Amniotic stem cell (primary cell): ENCODE measurements at regions not wholly inside any gene's neighbourhood (a gene's known extent, or its start where the extent isn't known, plus 50 kb on each side); places are given as distances from the start of the nearest gene placed in this dataset.

Experiments used
- DNase-seq: peaks from one replicate; lab custom pipeline; 2025; lab: John Stamatoyannopoulos, UW

GRCh38 chr4:125434136-125434535 lies 119.4 kb downstream of the FAT4 start:
- DNase-seq, result no peak

DNA sequence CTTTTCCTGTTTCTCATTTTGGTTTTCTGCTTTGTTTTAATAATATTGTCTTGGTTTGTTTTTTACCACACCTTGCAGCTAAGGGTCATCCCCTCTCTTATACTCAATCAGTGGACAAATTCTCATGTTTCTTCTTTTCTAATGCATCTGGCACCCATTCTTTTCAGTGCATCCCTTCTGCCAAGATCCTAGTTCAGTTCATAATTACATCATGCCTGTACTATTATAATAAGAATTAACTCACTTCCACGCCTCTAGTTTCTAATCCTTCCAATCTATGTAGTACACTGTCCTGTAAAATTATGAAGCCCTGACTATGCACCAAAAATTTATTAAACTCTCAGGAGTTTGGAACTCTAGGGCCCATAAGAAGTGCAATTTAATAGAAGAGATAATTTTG lies 126.1 kb downstream of the FAT4 start:
- DNase-seq, result no peak

DNA sequence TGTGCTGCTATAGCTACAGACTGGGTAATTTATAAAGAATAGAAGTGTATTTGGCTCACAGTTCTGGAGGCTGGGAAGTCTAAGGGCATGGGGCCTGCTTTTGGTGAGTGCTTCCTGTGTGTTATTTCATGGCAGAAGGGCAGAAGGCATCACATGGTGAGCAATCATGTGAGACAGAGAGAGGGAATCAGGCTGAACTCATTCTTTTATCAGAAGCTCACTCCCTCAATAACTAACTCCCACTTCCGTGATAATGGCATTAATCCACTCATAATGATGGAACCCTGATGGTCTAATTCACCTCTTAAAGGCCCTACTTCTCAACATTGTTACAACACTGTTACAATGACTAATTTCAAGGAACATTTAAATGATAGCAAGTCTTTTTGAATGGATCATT lies 129.4 kb downstream of the FAT4 start:
- no peak for DNase-seq

DNA sequence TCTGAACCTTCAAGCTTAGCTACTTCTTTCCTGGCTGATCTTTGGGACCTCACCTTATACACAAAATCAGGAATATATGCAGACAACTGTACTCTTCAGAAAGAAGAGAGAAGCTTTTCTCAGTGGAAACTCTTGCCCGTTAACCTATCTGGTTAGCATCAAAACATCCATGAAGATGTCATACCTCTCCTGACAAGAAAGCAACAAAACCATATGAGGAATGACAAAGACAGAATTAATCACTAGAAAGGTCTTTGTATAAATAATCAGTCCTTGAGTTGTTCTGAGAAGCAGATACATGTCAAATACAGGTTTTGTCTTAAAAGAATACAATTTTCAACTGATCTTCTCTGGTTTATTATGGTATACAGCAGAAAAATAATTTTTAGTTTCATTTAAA lies 130.8 kb downstream of the FAT4 start:
- DNase-seq, result no peak

- no peak for DNase-seq
Observed at GRCh38 chr4:125447551-125448290, 133.0 kb downstream of the FAT4 start.

DNA sequence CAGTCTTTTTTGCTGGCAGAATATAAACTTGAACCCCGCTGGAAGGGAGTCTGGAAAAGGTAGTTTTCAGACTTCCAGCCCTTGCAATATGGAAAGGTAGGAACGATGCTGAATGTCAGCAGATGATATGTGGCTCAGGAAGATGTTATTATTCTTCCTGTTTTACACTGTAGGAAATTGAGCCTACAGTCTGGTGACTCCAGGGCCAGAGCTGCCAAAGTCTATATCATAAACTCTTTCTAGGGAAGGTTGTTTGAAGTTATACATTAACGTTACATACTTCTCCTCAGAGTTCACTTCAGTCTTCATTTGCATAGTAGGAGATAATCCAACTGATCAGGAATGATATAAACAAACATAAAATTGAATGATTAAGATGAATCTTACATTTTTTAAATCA lies 141.3 kb downstream of the FAT4 start:
- no peak for DNase-seq

DNA sequence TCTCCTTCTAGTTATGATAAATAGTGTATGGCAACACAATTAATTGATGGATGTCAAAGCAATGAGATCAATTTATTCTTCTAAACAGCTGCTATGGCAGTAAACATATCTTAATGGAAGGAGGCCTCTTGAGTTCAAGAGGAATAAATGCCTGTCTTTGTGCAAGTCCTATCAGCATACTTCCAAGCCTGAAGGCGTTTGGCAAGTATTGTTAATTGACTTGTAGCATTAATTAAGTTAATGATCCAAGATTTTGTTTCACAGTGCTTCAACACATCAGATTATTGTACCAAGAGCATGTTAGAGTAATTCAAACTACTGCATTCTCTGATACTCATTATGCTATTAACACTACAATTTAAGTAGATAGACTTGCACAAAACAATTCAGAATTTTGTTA lies 144.8 kb downstream of the FAT4 start:
- DNase-seq, result no peak

DNA sequence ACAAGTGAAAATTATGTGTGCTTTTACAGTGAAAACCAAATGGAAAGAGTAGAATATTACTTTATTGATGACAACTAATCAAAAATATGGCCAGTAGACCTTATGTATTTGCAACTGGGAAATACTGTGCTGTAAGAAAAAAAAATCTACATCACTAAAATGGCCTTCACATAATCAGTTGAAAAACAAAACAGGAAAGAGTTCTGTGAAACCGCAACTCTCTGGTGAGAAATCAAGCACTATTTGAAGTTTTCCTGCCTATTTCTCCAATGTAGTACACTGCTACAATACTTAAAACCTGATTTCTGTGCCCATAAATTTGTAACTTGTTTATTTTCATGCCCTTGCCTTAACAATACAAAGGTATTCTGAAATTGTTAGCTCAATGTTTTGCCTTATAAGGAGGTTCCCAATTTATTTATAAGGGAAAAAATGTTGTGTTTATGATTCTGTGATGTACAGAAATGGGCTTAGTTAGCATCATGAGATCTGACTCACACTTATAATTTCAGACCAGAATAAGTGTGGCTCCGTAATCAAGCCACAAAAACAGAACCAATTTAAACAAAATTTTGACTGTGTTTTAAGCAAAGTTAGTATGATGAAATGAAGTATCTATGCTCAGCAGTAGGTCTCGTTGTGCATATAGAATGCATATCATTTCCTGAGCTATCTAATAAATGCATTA lies 147.1 kb downstream of the FAT4 start:
- DNase-seq, result no peak

- DNase-seq, result no peak
Observed at GRCh38 chr4:125464146-125464545, 149.4 kb downstream of the FAT4 start.

GRCh38 chr4:125481334-125482045 lies 166.7 kb downstream of the FAT4 start:
- no peak for DNase-seq

- DNase-seq, result no peak
Observed at GRCh38 chr4:125482822-125483221, 168.1 kb downstream of the FAT4 start.

- DNase-seq, result no peak
Observed at GRCh38 chr4:125483278-125483677, 168.5 kb downstream of the FAT4 start.

- DNase-seq, result no peak
Observed at GRCh38 chr4:125484912-125485311, 170.2 kb downstream of the FAT4 start.

DNA sequence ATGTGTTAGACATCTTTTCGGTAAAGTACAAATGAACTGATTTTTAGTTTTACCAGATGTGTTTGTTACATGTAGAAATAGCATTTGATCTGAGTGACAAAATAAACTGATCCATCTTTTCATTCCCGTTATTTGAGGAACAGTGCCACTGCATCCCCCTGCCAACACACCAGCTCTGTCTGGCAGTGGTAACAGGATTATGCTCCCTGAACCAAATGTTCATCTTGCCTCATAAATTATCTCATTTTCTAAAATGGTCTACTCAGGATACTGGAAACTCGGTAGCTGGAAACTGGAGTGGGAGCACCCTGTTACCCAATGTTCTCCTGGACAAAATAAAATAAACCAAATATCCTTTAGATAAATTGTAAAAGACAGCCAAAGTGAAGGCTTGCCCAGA lies 171.6 kb downstream of the FAT4 start:
- DNase-seq, result no peak

DNA sequence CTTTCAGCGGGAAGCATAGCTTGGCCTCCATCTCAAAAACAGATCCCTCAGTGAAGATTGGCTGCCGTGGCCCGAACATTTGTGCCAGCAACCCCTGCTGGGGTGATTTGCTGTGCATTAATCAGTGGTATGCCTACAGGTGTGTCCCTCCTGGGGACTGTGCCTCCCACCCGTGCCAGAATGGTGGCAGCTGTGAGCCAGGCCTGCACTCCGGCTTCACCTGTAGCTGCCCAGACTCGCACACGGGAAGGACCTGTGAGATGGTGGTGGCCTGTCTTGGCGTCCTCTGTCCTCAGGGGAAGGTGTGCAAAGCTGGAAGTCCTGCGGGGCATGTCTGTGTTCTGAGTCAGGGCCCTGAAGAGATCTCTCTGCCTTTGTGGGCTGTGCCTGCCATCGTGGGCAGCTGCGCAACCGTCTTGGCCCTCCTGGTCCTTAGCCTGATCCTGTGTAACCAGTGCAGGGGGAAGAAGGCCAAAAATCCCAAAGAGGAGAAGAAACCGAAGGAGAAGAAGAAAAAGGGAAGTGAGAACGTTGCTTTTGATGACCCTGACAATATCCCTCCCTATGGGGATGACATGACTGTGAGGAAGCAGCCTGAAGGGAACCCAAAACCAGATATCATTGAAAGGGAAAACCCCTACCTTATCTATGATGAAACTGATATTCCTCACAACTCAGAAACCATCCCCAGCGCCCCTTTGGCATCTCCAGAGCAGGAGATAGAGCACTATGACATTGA lies 175.4 kb downstream of the FAT4 start:
- DNase-seq, result no peak

DNA sequence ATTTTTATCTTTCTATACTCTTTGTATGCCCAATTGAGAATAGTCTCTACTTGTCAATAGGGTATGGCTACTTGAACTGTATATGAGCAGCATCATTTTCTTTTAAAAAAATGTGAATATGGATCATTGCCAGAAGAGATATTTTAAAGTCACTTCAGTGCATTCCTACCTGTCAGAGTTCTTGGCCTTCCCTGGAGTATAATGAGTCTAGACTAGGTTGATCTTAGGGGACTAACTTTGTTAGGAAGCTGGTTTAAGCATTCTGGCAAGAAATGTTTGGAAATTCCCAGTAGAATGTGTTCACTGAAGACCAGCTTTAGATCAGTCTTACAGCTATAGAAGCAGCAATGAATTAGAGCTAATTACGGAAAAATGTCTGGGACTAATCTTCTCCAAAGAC lies 178.2 kb downstream of the FAT4 start:
- DNase-seq, result no peak

GRCh38 chr4:125497861-125498260 lies 183.1 kb downstream of the FAT4 start:
- DNase-seq, result no peak

- no peak for DNase-seq
Observed at GRCh38 chr4:125498981-125499380, 184.2 kb downstream of the FAT4 start.

DNA sequence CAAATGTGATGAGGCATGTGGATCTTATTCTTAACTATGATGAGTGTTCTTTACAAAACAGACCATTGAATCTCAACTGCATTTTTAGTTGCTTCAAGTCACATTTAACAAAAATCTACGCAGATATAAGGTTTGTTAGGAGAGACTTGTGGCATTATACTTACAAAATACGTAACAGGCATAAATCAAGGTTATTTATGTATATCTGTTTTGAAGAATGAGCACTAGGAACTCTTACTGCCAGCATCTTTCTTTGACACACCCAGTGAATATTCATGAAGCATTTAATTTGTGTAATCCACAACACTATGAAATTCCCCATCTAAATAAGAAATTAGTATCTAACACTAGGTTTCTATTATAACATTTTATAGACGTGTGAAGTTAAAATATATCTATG lies 186.3 kb downstream of the FAT4 start:
- no peak for DNase-seq

DNA sequence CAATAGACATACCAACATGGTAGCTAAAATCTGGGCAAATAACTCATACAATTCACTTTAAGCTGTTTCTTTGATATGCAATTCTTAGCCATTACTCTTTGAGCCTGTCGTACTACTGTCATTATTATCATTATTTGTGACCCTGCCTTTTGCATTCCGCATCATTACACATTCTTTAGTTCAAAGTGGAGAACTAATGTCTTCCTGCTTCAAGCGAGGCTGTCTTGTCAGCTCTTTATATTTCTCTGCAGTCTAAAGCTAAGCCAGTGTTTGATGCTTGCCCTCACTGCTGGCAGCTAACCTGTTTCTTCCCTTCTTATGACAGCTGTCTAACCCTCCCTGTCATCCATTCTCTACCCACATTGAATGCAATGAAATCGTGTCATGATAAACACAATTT lies 186.8 kb downstream of the FAT4 start:
- DNase-seq, result no peak

DNA sequence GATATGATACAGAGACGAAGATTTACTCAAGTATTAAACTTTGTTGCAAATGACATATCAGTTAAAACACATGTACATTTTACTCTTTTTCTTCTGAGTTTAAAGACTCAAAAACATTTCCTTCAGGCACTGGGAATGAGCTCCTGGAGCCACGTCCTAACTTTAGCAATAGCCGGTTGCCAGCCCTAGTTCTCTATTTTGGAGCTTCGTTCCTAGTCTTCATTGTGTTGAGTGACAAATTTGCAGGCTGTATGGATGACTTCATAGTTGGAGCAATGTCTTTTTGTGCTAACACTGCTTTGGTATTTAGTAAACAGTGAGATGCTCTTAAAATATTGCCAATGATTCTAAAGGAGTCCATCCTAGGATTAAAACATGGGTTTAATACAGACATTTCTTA lies 190.9 kb downstream of the FAT4 start:
- no peak for DNase-seq

GRCh38 chr4:125507141-125507540 lies 192.4 kb downstream of the FAT4 start:
- no peak for DNase-seq

DNA sequence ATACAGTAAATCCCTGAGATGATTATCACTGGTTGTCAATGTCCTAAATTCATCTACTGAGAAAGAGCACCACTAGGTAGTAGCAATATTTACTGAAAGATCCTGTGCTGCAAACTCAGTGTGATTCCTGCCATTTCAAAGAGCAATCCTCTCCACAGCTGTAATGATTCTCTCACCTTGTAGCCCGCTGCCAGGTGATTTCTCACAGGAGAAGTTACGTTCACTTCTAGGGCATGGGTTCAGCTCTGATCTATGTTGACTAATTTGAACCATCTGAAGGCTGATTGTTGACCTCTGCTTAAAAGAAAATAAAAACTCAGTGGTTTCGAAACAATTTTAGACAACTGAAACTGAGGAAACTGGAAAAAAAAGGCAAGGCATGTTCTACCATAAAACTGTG lies 197.0 kb downstream of the FAT4 start:
- no peak for DNase-seq
